NCI-H2107 treated with DMSO at 0.1 percent for 48 hours (cell line): ENCODE measurements at regions not wholly inside any gene's neighbourhood (a gene's known extent, or its start where the extent isn't known, plus 50 kb on each side); places are given as distances from the start of the nearest gene placed in this dataset.

Source experiments
- DNase-seq: peaks from one replicate; lab custom pipeline; 2025; ENCODE audit not compliant: unreplicated experiment; lab: John Stamatoyannopoulos, UW

DNA sequence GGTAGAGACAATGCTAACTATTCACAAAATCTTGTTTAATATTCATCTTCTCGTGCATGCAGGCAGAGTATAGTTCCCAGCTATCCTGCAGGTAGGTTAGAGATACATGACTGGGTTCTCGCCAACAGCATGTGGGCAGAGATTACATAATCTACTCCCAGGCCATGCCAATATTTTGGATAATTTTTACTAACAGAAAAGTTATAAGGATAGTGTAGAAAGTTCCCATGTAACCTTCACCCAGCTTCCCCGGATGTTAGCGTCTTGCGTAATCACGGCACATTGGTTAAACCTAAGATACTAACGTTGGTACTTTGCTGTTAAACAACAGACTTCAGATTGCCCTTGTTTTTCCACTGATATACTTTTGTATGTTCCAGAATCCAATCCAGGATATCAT lies 215.5 kb upstream of the LARGE1 start:
- DNase-seq = no peak

DNA sequence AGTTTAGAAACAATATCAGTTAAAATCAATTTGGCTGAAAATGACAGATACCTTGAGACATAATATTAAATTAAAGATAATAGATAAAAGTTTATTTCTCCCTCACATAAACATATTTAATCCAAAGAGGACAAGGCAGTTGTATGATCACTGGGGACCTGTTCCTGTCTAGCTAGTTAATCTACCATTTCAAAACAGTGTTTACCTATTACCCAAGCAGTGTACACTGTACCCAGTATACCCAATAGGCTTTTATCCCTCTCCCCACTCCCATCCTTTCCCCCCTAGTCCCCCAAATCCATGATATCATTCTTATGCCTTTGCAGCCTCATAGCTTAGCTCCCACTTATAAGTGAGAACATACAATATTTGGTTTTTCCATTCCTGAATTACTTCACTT lies 229.7 kb upstream of the LARGE1 start:
- DNase-seq = no peak

DNA sequence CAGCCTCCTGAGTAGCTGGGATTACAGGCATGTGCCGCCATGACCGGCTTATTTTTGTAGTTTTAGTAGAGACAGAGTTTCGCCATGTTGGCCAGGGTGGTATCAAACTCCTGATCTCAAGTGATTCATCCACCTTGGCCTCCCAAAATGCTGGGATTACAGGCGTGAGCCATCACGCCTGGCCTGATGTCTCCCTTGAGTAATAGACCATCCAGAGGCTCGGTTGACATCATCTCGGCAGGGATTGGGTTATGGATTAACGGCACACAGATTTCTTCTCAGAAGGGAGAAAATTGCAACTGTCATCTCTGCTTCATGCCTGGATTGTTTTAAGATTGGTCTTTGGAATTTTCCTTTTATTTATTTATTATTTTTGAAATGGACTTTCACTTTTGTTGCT lies 239.2 kb upstream of the LARGE1 start:
- DNase-seq = no peak

- DNase-seq = no peak
Observed at GRCh38 chr22:34160141-34160783, 240.0 kb upstream of the LARGE1 start.

DNA sequence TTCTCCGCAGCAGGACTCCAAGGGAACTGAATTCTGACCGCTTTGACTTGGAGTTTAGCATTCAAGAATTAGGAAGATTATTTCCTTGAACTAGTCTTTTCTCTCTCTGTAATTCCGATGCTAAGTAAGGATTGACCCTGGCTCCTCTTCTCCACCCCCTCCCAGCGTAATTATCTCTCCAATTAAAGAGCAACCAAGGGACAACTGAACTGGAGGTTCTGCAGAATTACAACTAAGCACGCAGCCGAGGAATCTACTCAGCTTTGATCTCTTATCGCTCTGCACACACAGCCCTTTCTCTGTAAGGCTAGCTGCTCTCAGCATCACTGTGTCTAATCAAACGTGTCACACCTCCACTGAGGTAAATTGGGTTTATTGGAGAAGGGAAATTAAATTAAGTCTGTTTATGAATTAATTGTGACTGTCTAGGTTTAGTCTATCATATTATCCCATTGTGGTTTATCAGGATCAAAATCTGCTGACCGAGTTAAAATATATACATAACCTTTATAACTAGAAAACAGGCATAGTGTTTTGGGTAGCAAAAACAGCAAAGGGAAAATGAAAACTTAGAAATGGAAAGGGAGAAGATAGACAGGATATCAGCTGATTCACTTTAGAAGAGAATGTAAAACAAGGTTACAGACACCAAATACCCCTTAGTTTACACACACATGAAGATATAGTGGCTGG lies 241.3 kb upstream of the LARGE1 start:
- DNase-seq = no peak

DNA sequence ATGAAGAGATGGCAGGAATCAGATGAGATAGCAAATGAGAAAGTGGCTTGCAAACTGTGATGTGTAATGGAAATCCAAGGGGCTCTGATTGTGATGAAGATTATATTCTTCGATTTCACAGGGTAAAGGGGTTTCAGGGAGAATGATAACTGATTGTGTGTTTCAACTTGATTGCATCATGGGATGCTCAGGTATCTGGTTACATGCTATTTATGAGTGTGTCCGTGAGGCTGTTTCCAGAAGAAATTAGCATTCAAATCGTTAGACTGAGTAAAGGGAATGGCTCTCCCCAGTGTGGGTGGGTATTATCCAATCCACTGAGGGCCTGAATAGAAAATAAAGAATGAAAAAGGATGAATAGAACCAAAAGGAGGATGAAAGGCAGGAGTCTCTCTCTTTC lies 278.7 kb upstream of the LARGE1 start:
- no peak for DNase-seq

- no peak for DNase-seq
Observed at GRCh38 chr22:34210301-34210700, 290.0 kb upstream of the LARGE1 start.

DNA sequence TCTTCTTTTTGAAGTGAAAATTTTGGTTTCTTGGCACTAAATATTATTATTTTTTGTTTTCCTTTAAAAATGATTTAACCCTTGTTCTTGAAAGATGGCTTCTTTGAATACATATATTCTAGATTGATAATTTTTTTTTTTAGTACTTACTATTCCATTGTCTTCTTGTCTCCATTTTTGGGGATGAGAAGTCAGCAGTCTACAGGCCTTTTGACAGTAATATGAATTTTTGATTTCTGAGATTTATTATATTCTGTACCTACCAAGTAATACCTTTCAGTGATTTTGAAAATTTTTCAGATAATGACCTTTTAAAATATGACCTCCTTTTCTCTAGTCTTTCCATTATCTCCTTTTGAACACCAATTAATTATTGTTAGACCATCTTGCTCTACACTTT lies 294.1 kb upstream of the LARGE1 start:
- DNase-seq = no peak

DNA sequence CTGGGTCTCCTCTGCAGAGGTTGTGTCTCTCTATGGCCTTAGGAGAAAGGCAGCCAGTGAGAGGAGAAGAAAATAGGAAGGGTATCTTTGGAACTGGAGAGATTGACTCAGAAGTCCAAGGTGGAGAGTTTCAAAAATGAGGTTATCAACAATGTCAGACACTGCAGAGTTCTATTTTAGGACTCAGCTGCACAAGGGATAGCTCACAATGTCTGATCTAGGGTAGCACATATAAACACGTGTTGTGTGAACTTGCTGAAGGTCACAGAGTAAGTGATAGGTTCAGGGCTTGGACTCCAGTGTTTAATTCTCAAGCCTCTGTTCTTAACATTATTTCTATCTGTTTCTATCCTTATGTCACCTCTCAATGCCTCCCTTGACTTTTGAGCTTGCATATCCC lies 305.0 kb upstream of the LARGE1 start:
- DNase-seq = no peak

- no peak for DNase-seq
Observed at GRCh38 chr22:34236527-34236926, 316.3 kb upstream of the LARGE1 start.

GRCh38 chr22:34239421-34239820 lies 319.1 kb upstream of the LARGE1 start:
- DNase-seq = no peak

- DNase-seq = no peak
Observed at GRCh38 chr22:34243023-34243422, 322.7 kb upstream of the LARGE1 start.

GRCh38 chr22:34255042-34255441 lies 334.8 kb upstream of the LARGE1 start:
- DNase-seq = no peak

GRCh38 chr22:34278121-34278520 lies 357.8 kb upstream of the LARGE1 start:
- no peak for DNase-seq

DNA sequence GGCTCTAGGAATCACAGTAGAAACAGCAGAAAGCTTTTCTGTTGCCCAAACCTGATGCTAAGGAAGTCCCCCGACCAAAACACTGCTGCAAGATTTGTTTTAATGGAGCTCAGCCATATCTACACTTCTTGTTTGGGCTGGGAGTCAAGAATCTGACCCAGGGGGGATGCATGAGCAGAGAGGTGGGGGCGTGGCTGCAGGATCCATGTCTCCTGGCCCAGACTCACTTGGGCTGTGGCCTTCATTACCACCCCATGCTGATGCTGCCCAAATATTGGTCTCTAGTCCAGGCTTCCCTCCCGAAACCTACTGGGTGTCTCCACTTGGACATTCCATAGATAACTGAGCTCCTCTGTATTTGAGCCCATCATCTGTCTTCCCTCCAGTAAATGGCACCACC lies 361.5 kb upstream of the LARGE1 start:
- no peak for DNase-seq

GRCh38 chr22:34283844-34284243 lies 363.6 kb upstream of the LARGE1 start:
- DNase-seq = no peak

- DNase-seq = no peak
Observed at GRCh38 chr22:34293324-34293723, 373.0 kb upstream of the LARGE1 start.

- no peak for DNase-seq
Observed at GRCh38 chr22:34294476-34294875, 374.2 kb upstream of the LARGE1 start.

DNA sequence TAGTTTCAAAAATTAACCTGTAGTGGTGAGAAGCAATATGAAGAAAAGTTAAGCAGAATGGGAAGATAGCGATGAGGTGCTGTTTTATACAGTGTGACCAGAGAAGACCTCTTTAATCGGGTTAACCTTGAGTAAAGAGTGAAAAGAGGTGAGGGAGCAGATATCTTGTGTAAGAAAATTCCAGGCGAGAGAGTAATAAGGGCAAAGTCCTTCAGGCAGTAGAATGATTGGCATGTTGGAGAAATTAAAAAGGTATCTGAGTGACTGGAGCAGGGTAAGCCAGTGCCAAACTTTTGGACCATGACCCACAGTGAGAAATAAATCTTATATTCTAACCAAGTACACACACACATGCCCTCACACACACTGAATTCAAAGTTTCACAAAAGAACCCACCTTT lies 374.7 kb upstream of the LARGE1 start:
- DNase-seq = no peak

- DNase-seq = no peak
Observed at GRCh38 chr22:34296461-34296860, 376.2 kb upstream of the LARGE1 start.

DNA sequence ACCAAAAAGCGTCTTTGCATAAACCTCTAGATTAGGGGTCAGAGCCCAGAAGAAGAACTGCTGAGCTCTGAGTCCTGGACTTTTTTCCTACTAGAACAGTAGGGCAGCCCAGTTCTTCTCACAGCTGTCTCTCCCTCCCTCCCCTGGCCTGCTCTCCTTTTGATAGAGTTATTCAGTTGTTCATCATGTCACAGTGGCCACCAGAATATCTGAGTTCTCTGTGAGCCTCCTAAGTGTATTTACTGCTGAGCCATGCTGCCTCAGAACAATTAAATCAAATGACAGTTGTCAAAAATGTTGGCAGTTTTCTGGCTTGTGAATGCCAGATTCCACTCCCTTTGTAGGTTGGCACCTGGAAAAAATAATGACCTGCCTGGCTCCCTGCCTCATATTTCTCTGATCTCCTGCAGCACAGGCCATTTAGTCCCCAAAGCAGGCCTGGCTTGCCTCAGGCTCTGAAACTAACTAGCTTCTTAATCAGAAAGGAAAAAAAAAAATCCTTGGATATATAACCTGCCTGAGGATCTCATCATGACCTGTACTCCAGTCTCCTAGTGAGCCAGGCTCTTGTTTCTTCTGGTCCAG lies 377.4 kb upstream of the LARGE1 start:
- no peak for DNase-seq

GRCh38 chr22:34299496-34299895 lies 379.2 kb upstream of the LARGE1 start:
- DNase-seq = no peak

GRCh38 chr22:34301569-34301968 lies 381.3 kb upstream of the LARGE1 start:
- no peak for DNase-seq
